H1 (cell line): ENCODE measurements at regions not wholly inside any gene's neighbourhood (a gene's known extent, or its start where the extent isn't known, plus 50 kb on each side); places are given as distances from the start of the nearest gene placed in this dataset.

Experiments
- TF ChIP-seq, protein P1 (sequence below): IDR thresholded peaks from 2 replicates; pipeline ENCODE4 v1.6.1; 2012; ENCODE audit warnings: inconsistent platforms
- TF ChIP-seq, protein P2 (sequence below): IDR thresholded peaks from 2 replicates; pipeline ENCODE4 v1.6.1; 2012; ENCODE audit warnings: low read length, inconsistent platforms
- TF ChIP-seq, protein P3 (sequence below), 3 experiments: IDR thresholded peaks; 1 replicate in 2 of 3; 2 replicates in 1 of 3; pipeline versions ENCODE4 v1.5.1 to v1.6.1; 2011; ENCODE audit warnings: low read length in 3 of 3, mild to moderate bottlenecking in 3 of 3, inconsistent platforms in 2 of 3, low read depth in 1 of 3, moderate library complexity in 1 of 3; ENCODE audit not compliant: insufficient read depth in 1 of 3; ENCODE audit errors: control extremely low read depth in 1 of 3

GRCh38 chr6:4363656-4364055, 228.3 kb upstream of the ECI2 start (continued):
- TF ChIP-seq, protein P1, sequence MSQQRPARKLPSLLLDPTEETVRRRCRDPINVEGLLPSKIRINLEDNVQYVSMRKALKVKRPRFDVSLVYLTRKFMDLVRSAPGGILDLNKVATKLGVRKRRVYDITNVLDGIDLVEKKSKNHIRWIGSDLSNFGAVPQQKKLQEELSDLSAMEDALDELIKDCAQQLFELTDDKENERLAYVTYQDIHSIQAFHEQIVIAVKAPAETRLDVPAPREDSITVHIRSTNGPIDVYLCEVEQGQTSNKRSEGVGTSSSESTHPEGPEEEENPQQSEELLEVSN, result no peak
- TF ChIP-seq, protein P2, sequence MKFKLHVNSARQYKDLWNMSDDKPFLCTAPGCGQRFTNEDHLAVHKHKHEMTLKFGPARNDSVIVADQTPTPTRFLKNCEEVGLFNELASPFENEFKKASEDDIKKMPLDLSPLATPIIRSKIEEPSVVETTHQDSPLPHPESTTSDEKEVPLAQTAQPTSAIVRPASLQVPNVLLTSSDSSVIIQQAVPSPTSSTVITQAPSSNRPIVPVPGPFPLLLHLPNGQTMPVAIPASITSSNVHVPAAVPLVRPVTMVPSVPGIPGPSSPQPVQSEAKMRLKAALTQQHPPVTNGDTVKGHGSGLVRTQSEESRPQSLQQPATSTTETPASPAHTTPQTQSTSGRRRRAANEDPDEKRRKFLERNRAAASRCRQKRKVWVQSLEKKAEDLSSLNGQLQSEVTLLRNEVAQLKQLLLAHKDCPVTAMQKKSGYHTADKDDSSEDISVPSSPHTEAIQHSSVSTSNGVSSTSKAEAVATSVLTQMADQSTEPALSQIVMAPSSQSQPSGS, result no peak
- TF ChIP-seq, protein P3, sequence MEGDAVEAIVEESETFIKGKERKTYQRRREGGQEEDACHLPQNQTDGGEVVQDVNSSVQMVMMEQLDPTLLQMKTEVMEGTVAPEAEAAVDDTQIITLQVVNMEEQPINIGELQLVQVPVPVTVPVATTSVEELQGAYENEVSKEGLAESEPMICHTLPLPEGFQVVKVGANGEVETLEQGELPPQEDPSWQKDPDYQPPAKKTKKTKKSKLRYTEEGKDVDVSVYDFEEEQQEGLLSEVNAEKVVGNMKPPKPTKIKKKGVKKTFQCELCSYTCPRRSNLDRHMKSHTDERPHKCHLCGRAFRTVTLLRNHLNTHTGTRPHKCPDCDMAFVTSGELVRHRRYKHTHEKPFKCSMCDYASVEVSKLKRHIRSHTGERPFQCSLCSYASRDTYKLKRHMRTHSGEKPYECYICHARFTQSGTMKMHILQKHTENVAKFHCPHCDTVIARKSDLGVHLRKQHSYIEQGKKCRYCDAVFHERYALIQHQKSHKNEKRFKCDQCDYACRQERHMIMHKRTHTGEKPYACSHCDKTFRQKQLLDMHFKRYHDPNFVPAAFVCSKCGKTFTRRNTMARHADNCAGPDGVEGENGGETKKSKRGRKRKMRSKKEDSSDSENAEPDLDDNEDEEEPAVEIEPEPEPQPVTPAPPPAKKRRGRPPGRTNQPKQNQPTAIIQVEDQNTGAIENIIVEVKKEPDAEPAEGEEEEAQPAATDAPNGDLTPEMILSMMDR (IDR thresholded peaks at IDR 0.05; ENCODE audit: control extremely low read depth in 1 of 3, insufficient read depth in 1 of 3, low read depth in 1 of 3, low read length in 3 of 3), result no peak
- TF ChIP-seq, all 59 proteins: peak for 0
